HCT116 (cell line): ENCODE measurements at regions not wholly inside any gene's neighbourhood (a gene's known extent, or its start where the extent isn't known, plus 50 kb on each side); places are given as distances from the start of the nearest gene placed in this dataset.

Experiments
- ATAC-seq: fragments of 200-7000 bp; cut with Tn5 transposase; 2 replicates; pipeline ENCODE4 v1.9.1; 2020; ENCODE audit warnings: mild to moderate bottlenecking, moderate library complexity
- BruUV-seq: library from RNA; stranded (reverse); fragments of 400-500 nt; replicated peaks from 2 replicates; lab custom pipeline; 2021; lab: Mats Ljungman, UMichigan
- CTCF ChIA-PET: fragments of 300-600 bp; sonication (Branson Sonifier 250); formaldehyde crosslinking; loops from one replicate; lab custom pipeline; 2021; ENCODE audit warnings: antibody characterized with exemption; lab: Charles Lee
- POLR2A ChIA-PET: fragments of 300-600, 350-600 bp; sonication (Branson Sonifier 250); formaldehyde crosslinking; loops from one replicate; lab custom pipeline; 2021; ENCODE audit warnings: antibody characterized with exemption; lab: Charles Lee
- RAD21 ChIA-PET, 2 experiments: fragments of 300-600 bp; sonication (Branson Sonifier 250); formaldehyde crosslinking; loops; one replicate each; lab custom pipeline; 2023; ENCODE audit warnings: low total read pairs in 2 of 2; ENCODE audit not compliant: uncharacterized antibody in 2 of 2, unreplicated experiment in 2 of 2, low non-redundant PET in 1 of 2; lab: Charles Lee
- DNase-seq: peaks from one replicate; pipeline ENCODE4 v3.0.0-alpha.2; 2010; ENCODE audit warnings: low read depth, low spot score
- H2AFZ ChIP-seq: fragments of 200-600 bp; shearing (Covaris generic), sonication (generic); 2 replicates; pipeline ENCODE4 v1.6.1; 2017; ENCODE audit warnings: low read depth, mixed run types, mixed read lengths, antibody characterized with exemption, low read length; ENCODE audit not compliant: poor library complexity, severe bottlenecking
- H3K27ac ChIP-seq: 2 replicates; pipeline ENCODE4 v1.5.1; 2012; ENCODE audit warnings: low read depth, low read length
- H3K27me3 ChIP-seq: fragments of 200-600 bp; sonication (generic); 2 replicates; pipeline ENCODE4 v1.6.1; 2016; ENCODE audit warnings: mixed run types, low read length, mixed read lengths; ENCODE audit not compliant: insufficient read depth
- H3K36me3 ChIP-seq, 2 experiments: fragments of 200-500 bp in 1 of 2; fragments of 200-600 bp in 1 of 2; sonication (Bioruptor generic) in 1 of 2; sonication (generic) in 1 of 2; 2 replicates each; pipeline versions ENCODE4 v1.5.1 to v1.6.1; 2014 to 2016; ENCODE audit warnings: low read length in 2 of 2, inconsistent platforms in 1 of 2, mixed read lengths in 1 of 2, mixed run types in 1 of 2; ENCODE audit not compliant: insufficient read depth in 2 of 2, control insufficient read depth in 1 of 2
- H3K4me1 ChIP-seq, 2 experiments: fragments of 200-600 bp in 1 of 2; sonication (generic) in 1 of 2; 2 replicates each; pipeline versions ENCODE4 v1.5.1 to v1.6.1; 2012 to 2017; ENCODE audit warnings: low read length in 2 of 2, inconsistent platforms in 1 of 2, mild to moderate bottlenecking in 1 of 2, mixed read lengths in 1 of 2, mixed run types in 1 of 2, moderate library complexity in 1 of 2; ENCODE audit not compliant: insufficient read depth in 2 of 2, control insufficient read depth in 1 of 2
- H3K4me2 ChIP-seq: fragments of 200-600 bp; sonication (generic); 2 replicates; pipeline ENCODE4 v1.6.1; 2017; ENCODE audit warnings: mixed run types, low read length, mixed read lengths
- H3K4me3 ChIP-seq, 2 experiments: fragments of 200-600 bp in 1 of 2; sonication (generic) in 1 of 2; replicated peaks in 1 of 2; 2 replicates each; pipeline ENCODE4 v1.5.1; 2011 to 2016; ENCODE audit warnings: low read length in 2 of 2, control low read depth in 1 of 2, low read depth in 1 of 2, mild to moderate bottlenecking in 1 of 2, mixed read lengths in 1 of 2, mixed run types in 1 of 2
- H3K79me2 ChIP-seq: fragments of 200-600 bp; sonication (generic); 2 replicates; pipeline ENCODE4 v1.6.1; 2017; ENCODE audit warnings: mild to moderate bottlenecking, mixed run types, low read length, moderate library complexity, mixed read lengths; ENCODE audit not compliant: insufficient read depth
- H3K9ac ChIP-seq: fragments of 200-600 bp; sonication (generic); 2 replicates; pipeline ENCODE4 v1.6.1; 2016; ENCODE audit warnings: low read length, mixed read lengths
- H3K9me2 ChIP-seq: fragments of 200-600 bp; sonication (generic), shearing (Covaris generic); 2 replicates; pipeline ENCODE4 v1.6.1; 2017; ENCODE audit warnings: mixed run types, mild to moderate bottlenecking, moderate library complexity; ENCODE audit not compliant: insufficient read depth
- H3K9me3 ChIP-seq, 2 experiments: fragments of 200-500 bp in 1 of 2; fragments of 200-600 bp in 1 of 2; sonication (Bioruptor generic) in 1 of 2; sonication (generic) in 1 of 2; 2 replicates each; pipeline ENCODE4 v1.6.1; 2014 to 2017; ENCODE audit warnings: low read length in 2 of 2, mixed read lengths in 2 of 2, inconsistent platforms in 1 of 2, low read depth in 1 of 2, mild to moderate bottlenecking in 1 of 2, mixed run types in 1 of 2, moderate library complexity in 1 of 2; ENCODE audit not compliant: control insufficient read depth in 1 of 2, insufficient read depth in 1 of 2
- H4K20me1 ChIP-seq: fragments of 200-600 bp; sonication (generic), shearing (Covaris generic); 2 replicates; pipeline ENCODE4 v1.6.1; 2017; ENCODE audit warnings: mixed run types, mild to moderate bottlenecking, moderate library complexity; ENCODE audit not compliant: insufficient read depth
- CEBPB ChIP-seq: IDR thresholded peaks from 2 replicates; pipeline ENCODE4 v1.6.1; 2012; ENCODE audit warnings: low read depth
- CTCF ChIP-seq, 3 experiments: fragments of 200-600 bp in 1 of 3; sonication (generic) in 1 of 3; IDR thresholded peaks in 2 of 3; conservative IDR thresholded peaks in 1 of 3; 2 replicates each; pipeline ENCODE4 v1.5.1; 2012 to 2017; ENCODE audit warnings: low read depth in 2 of 3, low read length in 2 of 3, antibody characterized with exemption in 1 of 3, borderline replicate concordance in 1 of 3, control low read depth in 1 of 3, mild to moderate bottlenecking in 1 of 3, mixed read lengths in 1 of 3, mixed run types in 1 of 3, moderate library complexity in 1 of 3; ENCODE audit not compliant: insufficient read depth in 1 of 3
- EGR1 ChIP-seq: IDR thresholded peaks from 2 replicates; pipeline ENCODE4 v1.6.1; 2012; ENCODE audit warnings: low read depth
- EZH2 ChIP-seq: fragments of 200-600 bp; sonication (generic); IDR thresholded peaks from 2 replicates; pipeline ENCODE4 v1.6.1; 2017; ENCODE audit warnings: antibody characterized with exemption, mixed run types
- JUND ChIP-seq: IDR thresholded peaks from 2 replicates; pipeline ENCODE4 v1.6.1; 2012
- POLR2A ChIP-seq: IDR thresholded peaks from 2 replicates; pipeline ENCODE4 v1.7.0; 2011; ENCODE audit warnings: borderline replicate concordance; ENCODE audit not compliant: insufficient read depth, insufficient read length; ENCODE audit errors: extremely low read depth
- RAD21 ChIP-seq: IDR thresholded peaks from 2 replicates; pipeline ENCODE4 v1.6.1; 2012; ENCODE audit warnings: low read depth, mild to moderate bottlenecking
- SIN3A ChIP-seq: IDR thresholded peaks from 2 replicates; pipeline ENCODE4 v1.6.1; 2012; ENCODE audit warnings: low read depth
- SP1 ChIP-seq: IDR thresholded peaks from 2 replicates; pipeline ENCODE4 v1.6.1; 2012; ENCODE audit warnings: low read depth
- ZFX ChIP-seq: fragments of 450-650 bp; IDR thresholded peaks from 2 replicates; pipeline ENCODE4 v1.6.1; 2017
- ZNF274 ChIP-seq: fragments of 200-500 bp; sonication (Bioruptor generic); IDR thresholded peaks from 2 replicates; pipeline ENCODE4 v1.6.1; 2014; ENCODE audit warnings: mild to moderate bottlenecking, low read depth, low read length, inconsistent platforms
- intact Hi-C: fragments of 100-400 bp; cut with micrococcal nuclease; formaldehyde crosslinking; loops from 2 replicates; pipeline ENCODE4 v1.10.0; 2022

GRCh38 chr14:85991156-85991555 lies 461.2 kb downstream of the FLRT2 start:
- peaks cover 9 to 37% of the 10 kb centered on the region in 2 experiments; a peak in 2 of 4 replicates for H3K9me3 ChIP-seq
- no peak for TF ChIP-seq EZH2
- no peak for TF ChIP-seq JUND
- no peak for TF ChIP-seq SIN3A
- no peak for TF ChIP-seq POLR2A
- TF ChIP-seq EGR1: no peak
- TF ChIP-seq ZNF274: no peak
- ChIA-PET RAD21 (no interaction called here), POLR2A (no interaction called here), CTCF (no interaction called here)
- no peak overlapping the region for H3K27ac ChIP-seq
- no peak overlapping the region for H3K4me3 ChIP-seq
- H3K9me2 ChIP-seq: no peaks in the 10 kb centered on the region
- no peak for DNase-seq
- no peaks in the 10 kb centered on the region for H4K20me1 ChIP-seq
- ATAC-seq: no peak
- no peak overlapping the region for H3K9ac ChIP-seq
- no peak overlapping the region for H2AFZ ChIP-seq
- H3K79me2 ChIP-seq: no peaks in the 10 kb centered on the region
- intact Hi-C loops: no loop called here
- H3K27me3 ChIP-seq: no peaks in the 10 kb centered on the region
- BruUV-seq: no TSS peak
- H3K4me2 ChIP-seq: no peak overlapping the region
- no peaks in the 10 kb centered on the region for H3K36me3 ChIP-seq
- no peaks in the 10 kb centered on the region for H3K4me1 ChIP-seq

- intact Hi-C loops: no loop called here
- POLR2A ChIA-PET: no interaction called here
Measured at GRCh38 chr14:85987907-85988306, 458.0 kb downstream of the FLRT2 start.

More at GRCh38 chr14:85987907-85988306, 458.0 kb downstream of the FLRT2 start:
- H3K9ac ChIP-seq: no peak overlapping the region
- no peak overlapping the region for H3K27ac ChIP-seq
- RAD21 ChIA-PET: no interaction called here
- BruUV-seq: no TSS peak
- no peak overlapping the region for H3K4me3 ChIP-seq
- H3K27me3 ChIP-seq: no peaks in the 10 kb centered on the region
- no peaks in the 10 kb centered on the region for H3K36me3 ChIP-seq
- no peaks in the 10 kb centered on the region for H4K20me1 ChIP-seq
- TF ChIP-seq RAD21 (no peak), JUND (no peak), CTCF (IDR thresholded peaks at IDR 0.05 in 2 of 3, conservative IDR thresholded peaks at IDR 0.05 in 1 of 3; ENCODE audit: borderline replicate concordance in 1 of 3, insufficient read depth in 1 of 3, low read depth in 2 of 3, low read length in 2 of 3) (no peak), ZFX (no peak), ZNF274 (no peak), SP1 (no peak), CEBPB (no peak)
- H3K4me1 ChIP-seq: no peaks in the 10 kb centered on the region
- no peaks in the 10 kb centered on the region for H3K79me2 ChIP-seq
- ATAC-seq (no peak), DNase-seq (no peak)
- H3K9me3 ChIP-seq: peaks cover 5 to 41% of the 10 kb centered on the region in 2 experiments; a peak in 1 of 4 replicates
- CTCF ChIA-PET: no interaction called here
- no peak overlapping the region for H2AFZ ChIP-seq
- H3K4me2 ChIP-seq: no peak overlapping the region
- no peaks in the 10 kb centered on the region for H3K9me2 ChIP-seq
